ACC112 (cell line): ENCODE measurements at regions not wholly inside any gene's neighbourhood (a gene's known extent, or its start where the extent isn't known, plus 50 kb on each side); places are given as distances from the start of the nearest gene placed in this dataset.
"Not testable (repeated sequence)": the region's sequence is repeated elsewhere in the genome, so short reads cannot be mapped to it uniquely, and the experiment has no call there.

Experiments used
- H2AFZ ChIP-seq: fragments of 200-600 bp; sonication (generic); one replicate; pipeline ENCODE4 v1.6.0; 2017; ENCODE audit warnings: antibody characterized with exemption, low read length; ENCODE audit not compliant: unreplicated experiment
- H3K27ac ChIP-seq: fragments of 200-600 bp; sonication (generic); 2 replicates; pipeline ENCODE4 v1.5.1; 2014; ENCODE audit warnings: low read depth, mild to moderate bottlenecking, antibody characterized with exemption, low read length, moderate library complexity
- H3K27me3 ChIP-seq: fragments of 200-600 bp; sonication (generic); 2 replicates; pipeline ENCODE4 v1.6.1; 2014; ENCODE audit warnings: mild to moderate bottlenecking, antibody characterized with exemption, low read length, moderate library complexity, mixed read lengths; ENCODE audit not compliant: insufficient read depth
- H3K36me3 ChIP-seq: fragments of 200-600 bp; sonication (generic); 2 replicates; pipeline ENCODE4 v1.6.1; 2016; ENCODE audit warnings: mild to moderate bottlenecking, antibody characterized with exemption, low read length, moderate library complexity, mixed read lengths; ENCODE audit not compliant: insufficient read depth
- H3K4me1 ChIP-seq: fragments of 200-600 bp; sonication (generic); one replicate; pipeline ENCODE4 v1.6.1; 2016; ENCODE audit warnings: low read length, mixed read lengths; ENCODE audit not compliant: insufficient read depth, unreplicated experiment, control insufficient read depth
- H3K4me3 ChIP-seq: fragments of 200-600 bp; sonication (generic); 2 replicates; pipeline ENCODE4 v1.5.1; 2014; ENCODE audit warnings: mild to moderate bottlenecking, low read depth, low read length
- H3K79me2 ChIP-seq: fragments of 200-600 bp; sonication (generic); one replicate; pipeline ENCODE4 v1.6.0; 2016; ENCODE audit warnings: low read length; ENCODE audit not compliant: control insufficient read depth, unreplicated experiment, insufficient read depth

DNA sequence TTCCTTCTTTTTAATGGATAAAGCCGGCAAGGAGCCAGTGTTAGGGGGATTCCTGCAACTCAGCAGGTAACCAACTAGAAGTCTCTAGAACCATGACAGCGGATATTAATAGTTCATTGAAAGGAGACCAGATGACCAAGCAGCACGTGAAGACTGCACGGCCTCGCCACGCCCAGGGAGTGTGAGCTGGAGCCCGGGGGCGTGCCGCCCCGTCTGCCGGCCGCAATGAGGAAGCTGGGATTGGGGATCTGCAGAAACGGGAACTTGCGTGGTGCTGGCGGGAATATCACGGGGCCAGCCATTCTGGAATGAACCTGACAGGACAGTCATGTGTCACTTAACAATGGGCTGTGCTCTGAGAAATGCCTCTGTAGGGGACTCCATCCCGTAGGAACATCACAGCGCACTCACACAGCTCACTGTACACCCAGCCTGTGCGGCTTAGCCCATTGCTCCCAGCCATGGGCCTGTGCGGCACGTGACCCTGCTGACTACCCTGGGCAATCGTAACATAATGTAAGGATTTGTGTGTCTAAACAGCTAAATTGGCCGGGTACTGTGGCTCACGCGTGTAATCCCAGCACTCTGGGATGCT is 4092.8 kb upstream of the TPTE start:
- H3K27ac ChIP-seq, H3K4me3 ChIP-seq, H3K36me3 ChIP-seq, H3K27me3 ChIP-seq, H3K4me1 ChIP-seq, H2AFZ ChIP-seq, H3K79me2 ChIP-seq: not testable (repeated sequence)

DNA sequence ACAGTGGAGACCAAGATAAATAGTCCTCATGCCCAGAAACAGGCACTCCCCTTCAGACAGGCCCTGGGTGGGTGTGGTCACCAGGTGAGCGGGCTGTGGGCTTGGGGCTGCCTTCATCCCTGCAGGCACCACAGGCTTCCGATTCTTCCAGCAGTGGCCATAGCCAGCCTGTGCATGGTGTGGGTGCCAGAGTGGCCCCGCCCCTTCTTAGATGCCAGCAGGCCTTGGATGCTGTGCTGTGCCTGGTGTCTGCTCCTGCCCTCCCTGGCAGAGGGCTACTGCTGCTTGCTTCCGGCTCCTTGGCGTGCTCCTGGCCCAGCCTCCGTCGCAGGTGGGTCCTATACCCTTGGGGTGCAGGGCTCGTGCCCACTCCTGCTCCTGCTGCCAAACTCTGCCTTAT is 4091.5 kb upstream of the TPTE start:
- not testable (repeated sequence) for H3K36me3 ChIP-seq, H3K4me1 ChIP-seq, H3K79me2 ChIP-seq, H2AFZ ChIP-seq, H3K4me3 ChIP-seq, H3K27me3 ChIP-seq, H3K27ac ChIP-seq

DNA sequence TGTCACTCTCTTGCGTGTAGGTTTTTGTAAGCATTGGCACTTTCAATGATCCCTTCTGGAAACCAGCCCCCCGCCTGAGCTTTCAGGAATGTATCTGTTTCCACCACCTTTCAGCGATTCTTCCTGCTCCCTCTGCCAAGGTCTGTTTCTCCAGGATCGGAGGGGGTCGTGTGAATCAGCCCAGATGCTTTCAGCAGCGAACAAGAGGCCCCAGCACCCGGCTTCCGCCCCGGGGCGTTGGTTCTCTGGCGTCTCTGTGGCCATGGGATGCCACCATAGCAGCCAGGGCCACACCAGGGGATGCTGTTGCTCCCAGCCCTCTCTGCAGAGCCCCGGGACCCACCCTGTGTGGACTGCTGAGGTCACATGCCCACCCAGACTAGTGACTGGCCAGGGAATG is 4088.2 kb upstream of the TPTE start:
- not testable (repeated sequence) for H3K36me3 ChIP-seq, H3K27ac ChIP-seq, H3K4me1 ChIP-seq, H3K4me3 ChIP-seq, H3K27me3 ChIP-seq, H2AFZ ChIP-seq, H3K79me2 ChIP-seq

DNA sequence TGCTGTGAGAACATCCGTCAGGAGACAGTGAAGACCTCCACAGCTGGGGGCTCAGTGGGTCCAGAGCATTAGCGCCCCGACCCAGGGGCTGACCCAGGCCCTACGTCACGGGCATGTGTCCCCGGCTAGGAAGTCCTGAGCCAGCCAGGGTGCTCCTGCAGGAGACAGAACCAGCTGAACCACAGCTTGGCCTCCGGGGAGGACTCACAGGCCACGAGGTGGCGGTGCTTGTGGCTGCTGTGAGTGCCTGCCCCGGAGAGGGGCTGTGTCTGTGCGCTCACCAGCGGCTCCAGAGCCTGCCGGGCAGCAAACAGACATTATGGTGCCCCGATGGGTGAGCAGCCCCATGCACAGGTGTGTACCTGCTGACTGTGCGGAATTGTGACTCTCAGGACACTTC is 4085.2 kb upstream of the TPTE start:
- not testable (repeated sequence) for H3K79me2 ChIP-seq

DNA sequence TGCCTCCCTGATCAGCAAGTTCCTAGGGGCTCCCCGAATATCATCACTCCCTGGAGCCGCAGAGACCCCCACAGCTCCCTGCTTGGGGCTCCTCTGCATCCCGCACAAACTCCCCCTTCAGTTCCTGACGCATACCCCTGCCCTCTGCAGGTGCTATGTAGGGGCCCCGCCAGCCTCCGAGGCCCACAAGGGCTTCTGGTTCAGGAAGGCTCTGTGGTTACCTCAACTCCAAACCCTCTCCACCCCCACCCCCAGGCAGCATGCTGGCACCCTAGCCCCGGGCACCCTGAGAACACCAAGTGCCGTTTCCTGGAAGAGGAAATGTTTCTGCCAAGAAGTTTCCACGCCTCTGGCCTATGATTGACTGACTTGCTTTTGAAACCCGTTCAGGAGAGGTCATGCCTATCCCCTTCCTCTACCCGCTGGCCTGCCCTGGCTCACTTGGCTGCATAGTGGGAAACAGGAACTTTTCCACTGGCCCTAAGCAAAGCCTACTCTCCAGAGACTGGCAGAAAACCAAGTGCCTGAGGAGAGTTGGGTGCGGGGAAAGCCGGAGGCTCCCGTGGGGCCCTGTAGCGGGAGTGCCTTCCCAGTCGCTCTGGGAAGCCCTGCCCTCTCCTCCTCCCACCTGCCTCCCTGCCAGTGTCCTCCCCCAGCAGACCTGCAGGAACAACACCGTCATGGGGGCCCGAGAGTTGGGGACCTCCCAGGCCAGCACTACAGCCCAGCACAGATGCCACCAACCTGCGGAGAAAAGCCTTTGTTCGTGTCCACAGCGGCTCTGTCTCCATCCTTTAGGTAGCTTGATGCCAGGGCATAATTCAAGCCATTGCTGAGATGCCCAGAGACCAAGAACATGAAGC is 4084.2 kb upstream of the TPTE start:
- H3K36me3 ChIP-seq, H3K4me3 ChIP-seq, H3K27me3 ChIP-seq, H3K27ac ChIP-seq, H3K79me2 ChIP-seq, H3K4me1 ChIP-seq, H2AFZ ChIP-seq: not testable (repeated sequence)

More for the DNA sequence above, 4085.2 kb upstream of the TPTE start:
- not testable (repeated sequence) for H3K27me3 ChIP-seq, H3K36me3 ChIP-seq, H3K4me1 ChIP-seq, H2AFZ ChIP-seq, H3K4me3 ChIP-seq, H3K27ac ChIP-seq

DNA sequence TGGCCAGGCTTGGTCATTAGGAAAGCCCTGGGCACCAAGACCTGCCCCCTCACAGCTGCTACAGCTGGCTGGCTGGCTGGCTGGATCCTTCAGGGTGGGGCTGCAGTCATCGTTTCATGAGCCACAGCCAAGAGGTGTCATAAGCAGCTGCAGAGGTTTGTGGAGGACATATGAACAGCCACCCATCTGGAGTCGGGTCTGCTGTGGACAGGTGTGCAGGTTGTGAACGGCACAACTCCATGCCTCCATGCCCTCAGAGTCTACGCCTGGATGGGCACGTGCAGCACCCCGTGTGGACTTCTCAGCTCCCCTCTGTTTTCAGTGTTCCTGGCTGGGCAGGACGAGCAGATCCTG is 4083.6 kb upstream of the TPTE start:
- not testable (repeated sequence) for H3K4me1 ChIP-seq, H3K79me2 ChIP-seq, H3K36me3 ChIP-seq, H3K4me3 ChIP-seq, H2AFZ ChIP-seq, H3K27me3 ChIP-seq, H3K27ac ChIP-seq

DNA sequence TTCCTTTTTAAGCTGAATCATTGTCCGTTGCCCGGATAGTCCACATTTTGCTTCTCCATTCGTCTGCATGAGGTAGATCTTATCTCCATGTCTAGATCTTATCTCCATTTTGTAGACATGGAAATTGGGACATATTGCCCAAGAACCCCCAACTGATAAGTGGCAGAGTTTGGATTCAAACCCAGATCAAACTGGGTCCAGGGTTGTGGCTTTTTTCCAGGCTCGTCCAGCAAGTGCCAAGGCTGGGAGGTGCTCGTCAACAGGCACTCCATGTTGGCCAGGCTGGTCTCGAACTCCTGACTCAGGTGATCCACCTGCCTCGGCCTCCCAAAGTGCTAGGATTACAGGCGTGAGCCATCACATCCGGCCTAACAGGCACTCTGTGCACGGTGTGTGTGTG is 4082.3 kb upstream of the TPTE start:
- H3K36me3 ChIP-seq, H3K27ac ChIP-seq, H2AFZ ChIP-seq, H3K4me3 ChIP-seq, H3K4me1 ChIP-seq, H3K27me3 ChIP-seq, H3K79me2 ChIP-seq: not testable (repeated sequence)

DNA sequence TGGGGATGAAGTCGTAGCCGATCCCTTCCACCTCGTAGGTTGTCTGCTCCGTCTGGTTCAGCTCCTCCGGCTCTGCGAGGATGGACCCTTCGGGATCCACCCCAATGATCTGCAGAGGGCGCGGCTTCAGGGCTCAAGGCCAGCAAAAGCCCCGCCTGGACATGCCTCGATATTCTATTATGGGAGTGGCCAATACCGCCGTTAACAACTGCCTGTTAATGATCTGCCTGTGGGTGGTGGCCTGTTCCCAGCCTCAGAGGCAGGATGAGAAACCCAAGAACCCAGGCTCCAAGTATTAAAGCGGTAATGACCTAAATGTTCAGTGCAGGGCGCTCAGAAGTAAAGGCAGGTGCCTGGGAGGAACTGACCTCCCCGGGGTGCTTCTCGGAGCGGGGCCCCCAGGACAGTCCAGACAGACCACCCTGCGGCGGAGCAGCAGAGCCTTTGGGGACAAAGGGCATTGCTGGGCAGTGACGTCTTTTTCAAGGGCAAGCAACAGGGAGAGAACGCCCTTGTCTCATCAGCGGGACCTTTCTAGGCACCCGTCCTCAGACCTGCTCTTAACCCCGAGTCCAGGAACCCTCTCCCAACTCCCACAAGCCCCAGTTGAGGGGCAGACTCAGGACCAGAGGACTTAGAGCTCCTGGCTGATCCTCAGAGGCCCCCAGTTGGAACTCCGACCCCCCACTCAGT is 4066.6 kb upstream of the TPTE start:
- H3K27ac ChIP-seq, H3K4me3 ChIP-seq, H3K36me3 ChIP-seq, H3K27me3 ChIP-seq, H3K4me1 ChIP-seq, H2AFZ ChIP-seq, H3K79me2 ChIP-seq: not testable (repeated sequence)

DNA sequence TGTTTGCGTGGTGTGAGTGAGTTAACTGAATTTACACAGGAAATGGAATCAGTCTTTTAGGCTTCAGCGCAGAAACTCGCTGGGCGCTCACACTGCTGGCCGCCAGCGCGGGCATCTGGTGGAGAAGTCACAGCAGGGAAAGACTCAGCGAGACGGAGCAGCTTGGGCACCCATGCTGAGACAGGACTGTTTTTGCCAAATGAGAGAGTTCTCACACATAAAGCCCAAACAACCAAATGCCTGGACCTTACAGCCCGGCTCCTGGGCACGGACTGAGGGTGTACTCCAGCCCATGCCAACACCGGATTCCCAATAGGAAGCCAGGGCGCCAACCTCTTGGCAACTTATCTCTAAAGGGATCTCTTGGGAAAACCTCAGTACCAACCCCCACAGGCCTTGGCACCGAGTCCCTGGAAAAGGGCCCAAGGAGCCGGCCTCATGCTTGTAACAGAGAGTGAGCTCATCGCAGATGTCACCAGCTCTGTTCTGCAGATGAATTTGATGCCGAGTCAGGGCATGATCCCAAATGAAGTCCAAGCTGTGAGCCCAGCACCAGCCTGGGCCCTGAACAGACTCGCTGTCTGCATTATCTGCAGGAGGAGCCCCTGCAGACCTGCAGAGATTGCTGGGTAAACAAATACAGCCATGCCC is 4065.2 kb upstream of the TPTE start:
- H3K27ac ChIP-seq, H3K4me3 ChIP-seq, H3K79me2 ChIP-seq, H2AFZ ChIP-seq, H3K36me3 ChIP-seq, H3K27me3 ChIP-seq, H3K4me1 ChIP-seq: not testable (repeated sequence)

DNA sequence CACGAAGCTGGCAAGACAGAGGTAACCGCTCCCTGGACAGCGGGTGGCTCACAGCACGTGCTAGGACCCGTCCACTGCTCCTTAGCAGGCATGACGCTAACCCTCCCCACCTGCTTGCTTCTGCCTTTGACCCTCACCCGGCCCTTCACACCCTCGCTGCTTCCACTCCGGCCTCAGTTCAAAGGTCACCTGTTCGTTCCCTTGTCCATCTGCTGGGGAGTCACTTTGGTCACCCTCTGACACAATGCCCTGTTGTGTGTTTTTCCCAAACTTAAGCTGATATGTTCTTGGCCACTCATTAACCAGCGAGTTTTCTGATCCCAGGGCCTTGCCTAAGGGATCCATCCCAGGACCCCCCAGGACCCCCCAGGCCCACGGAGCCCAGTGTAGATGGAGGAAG is 4061.6 kb upstream of the TPTE start:
- not testable (repeated sequence) for H3K27ac ChIP-seq, H3K36me3 ChIP-seq

DNA sequence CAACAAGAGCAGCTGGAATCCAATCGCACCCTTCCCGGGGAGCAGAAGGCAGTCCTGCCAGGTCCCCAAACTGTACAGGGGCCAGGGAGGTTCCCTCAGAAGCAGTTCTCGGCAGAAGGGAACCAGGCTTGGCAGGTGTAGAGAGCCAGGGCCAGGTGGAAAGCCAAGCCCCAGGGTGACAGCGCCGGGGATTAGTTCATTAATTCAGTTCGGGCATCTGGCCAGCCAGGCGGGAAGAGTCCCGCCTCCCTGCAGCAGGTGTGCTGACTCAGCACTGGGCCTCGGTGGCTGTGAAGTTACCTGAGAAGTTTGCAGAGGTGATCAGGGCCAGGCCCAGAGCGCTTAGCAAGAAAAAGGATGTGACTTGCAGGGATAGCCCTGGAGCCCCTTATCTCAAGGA is 4060.0 kb upstream of the TPTE start:
- not testable (repeated sequence) for H3K4me1 ChIP-seq, H2AFZ ChIP-seq, H3K4me3 ChIP-seq, H3K36me3 ChIP-seq, H3K27ac ChIP-seq, H3K79me2 ChIP-seq, H3K27me3 ChIP-seq

More for the DNA sequence above, 4061.6 kb upstream of the TPTE start:
- not testable (repeated sequence) for H3K4me3 ChIP-seq, H3K79me2 ChIP-seq, H3K27me3 ChIP-seq, H3K4me1 ChIP-seq, H2AFZ ChIP-seq
